ENCODE measurements at regions not wholly inside any gene's neighbourhood (a gene's known extent, or its start where the extent isn't known, plus 50 kb on each side); places are given as distances from the start of the nearest gene placed in this dataset.
"Not testable (repeated sequence)": the region's sequence is repeated elsewhere in the genome, so short reads cannot be mapped to it uniquely, and the experiment has no call there.

DNA sequence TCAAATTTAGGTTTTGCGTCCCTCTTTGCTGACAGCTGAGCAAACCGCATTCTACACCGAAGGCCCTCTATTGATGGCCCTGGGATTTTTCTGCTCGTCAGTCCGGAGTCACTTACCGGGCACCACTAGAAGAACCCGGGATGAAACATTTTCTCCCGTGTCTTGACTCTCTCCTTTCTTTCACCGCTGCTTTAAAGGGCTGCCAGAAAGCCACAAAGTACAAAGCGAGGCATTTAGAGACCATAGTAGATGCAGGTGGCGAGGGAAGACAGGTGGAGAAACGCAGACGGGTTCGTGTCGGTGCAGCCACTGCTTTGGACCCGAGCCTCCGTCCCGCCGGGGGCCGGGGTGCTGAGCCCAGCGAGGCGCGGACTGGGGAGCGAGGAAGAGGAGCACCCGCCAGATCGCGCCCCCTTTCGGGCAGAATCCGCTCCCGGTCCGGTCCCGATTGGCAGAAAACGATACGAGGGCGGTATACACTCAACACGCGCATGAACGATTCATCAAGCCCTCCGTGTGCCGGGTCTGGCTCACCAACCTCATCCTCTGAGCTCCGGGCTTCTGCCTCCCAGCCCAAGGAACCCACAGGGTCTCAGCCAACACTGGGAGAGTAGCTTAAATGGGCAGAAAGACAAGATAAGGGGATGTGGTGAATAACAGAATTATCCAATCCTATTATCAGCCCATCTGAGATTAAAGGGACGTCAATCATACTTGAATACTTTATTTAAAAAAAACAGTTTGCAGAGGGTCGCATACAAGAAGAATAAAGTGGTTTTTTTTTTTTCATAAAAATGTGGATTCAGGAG, 84.9 kb downstream of the TRIM27 start:
- peak; percentile 82 for DNase-seq (ENCODE audit: low spot score)

GRCh38 chr6:28839443-28840120, 84.2 kb downstream of the TRIM27 start:
- no peak for DNase-seq (ENCODE audit: low spot score)

GRCh38 chr6:28841290-28841689, 82.5 kb downstream of the TRIM27 start:
- DNase-seq (ENCODE audit: low spot score), result no peak

DNA sequence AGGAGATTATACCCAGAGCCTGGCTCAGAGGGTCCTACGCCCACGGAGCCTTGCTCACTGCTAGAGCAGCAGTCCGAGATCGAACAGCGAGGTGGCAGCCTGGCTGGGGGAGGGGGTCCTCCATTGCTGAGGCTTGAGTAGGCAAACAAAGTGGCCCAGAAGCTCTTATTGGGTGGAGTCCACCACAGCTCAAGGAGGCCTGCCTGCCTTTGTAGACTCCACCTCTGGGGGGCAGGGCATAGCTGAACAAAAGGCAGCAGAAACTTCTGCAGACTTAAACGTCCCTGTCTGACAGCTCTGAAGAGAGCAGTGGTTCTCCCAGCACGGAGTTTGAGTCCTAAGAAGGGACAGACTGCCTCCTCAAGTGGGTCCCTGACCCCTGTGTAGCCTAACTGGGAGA, 75.0 kb downstream of the TRIM27 start:
- DNase-seq (ENCODE audit: low spot score), result not testable (repeated sequence)
